Hepatocyte (in vitro differentiated cells): ENCODE measurements at regions not wholly inside any gene's neighbourhood (a gene's known extent, or its start where the extent isn't known, plus 50 kb on each side); places are given as distances from the start of the nearest gene placed in this dataset.

Experiments
- EZH2 ChIP-seq: fragments of 200-600 bp; sonication (generic); IDR thresholded peaks from 2 replicates; pipeline ENCODE4 v1.6.1; 2016; ENCODE audit warnings: antibody characterized with exemption, mild to moderate bottlenecking, borderline replicate concordance
- TF ChIP-seq, protein P1 (sequence below): fragments of 200-600 bp; sonication (generic); IDR thresholded peaks from 2 replicates; pipeline ENCODE4 v1.5.1; 2016; ENCODE audit warnings: antibody characterized with exemption, mild to moderate bottlenecking; ENCODE audit not compliant: poor library complexity

DNA sequence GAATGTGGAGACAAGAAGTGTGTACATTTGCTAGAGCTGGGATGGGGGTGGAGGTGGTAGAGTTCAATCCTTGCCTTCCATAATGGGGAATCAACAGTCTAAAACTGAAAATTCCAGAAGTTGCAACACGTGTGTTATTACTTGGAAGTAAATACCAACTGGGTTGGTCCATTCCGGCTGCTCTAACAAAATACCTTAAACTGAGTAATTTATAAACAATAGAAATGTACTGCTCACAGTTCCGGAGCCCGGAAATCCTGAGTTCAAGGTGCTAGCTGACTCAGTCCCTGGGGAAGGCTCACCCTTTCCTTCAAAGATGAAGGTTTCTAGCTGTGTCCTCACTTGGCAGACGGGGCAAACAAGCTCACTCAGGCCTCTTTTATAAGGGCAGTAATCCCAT is 59.0 kb downstream of the RIN2 start:
- TF ChIP-seq, protein P1, sequence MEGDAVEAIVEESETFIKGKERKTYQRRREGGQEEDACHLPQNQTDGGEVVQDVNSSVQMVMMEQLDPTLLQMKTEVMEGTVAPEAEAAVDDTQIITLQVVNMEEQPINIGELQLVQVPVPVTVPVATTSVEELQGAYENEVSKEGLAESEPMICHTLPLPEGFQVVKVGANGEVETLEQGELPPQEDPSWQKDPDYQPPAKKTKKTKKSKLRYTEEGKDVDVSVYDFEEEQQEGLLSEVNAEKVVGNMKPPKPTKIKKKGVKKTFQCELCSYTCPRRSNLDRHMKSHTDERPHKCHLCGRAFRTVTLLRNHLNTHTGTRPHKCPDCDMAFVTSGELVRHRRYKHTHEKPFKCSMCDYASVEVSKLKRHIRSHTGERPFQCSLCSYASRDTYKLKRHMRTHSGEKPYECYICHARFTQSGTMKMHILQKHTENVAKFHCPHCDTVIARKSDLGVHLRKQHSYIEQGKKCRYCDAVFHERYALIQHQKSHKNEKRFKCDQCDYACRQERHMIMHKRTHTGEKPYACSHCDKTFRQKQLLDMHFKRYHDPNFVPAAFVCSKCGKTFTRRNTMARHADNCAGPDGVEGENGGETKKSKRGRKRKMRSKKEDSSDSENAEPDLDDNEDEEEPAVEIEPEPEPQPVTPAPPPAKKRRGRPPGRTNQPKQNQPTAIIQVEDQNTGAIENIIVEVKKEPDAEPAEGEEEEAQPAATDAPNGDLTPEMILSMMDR: no peak
- no peak for TF ChIP-seq EZH2
